Loucy (cell line): ENCODE measurements at regions not wholly inside any gene's neighbourhood (a gene's known extent, or its start where the extent isn't known, plus 50 kb on each side); places are given as distances from the start of the nearest gene placed in this dataset.
"Not testable (repeated sequence)": the region's sequence is repeated elsewhere in the genome, so short reads cannot be mapped to it uniquely, and the experiment has no call there.

Experiments
- H2AFZ ChIP-seq: fragments of 200-600 bp; sonication (generic); 2 replicates; pipeline ENCODE4 v1.6.0; 2016; ENCODE audit warnings: antibody characterized with exemption, mild to moderate bottlenecking, low read length, moderate library complexity
- H3F3A ChIP-seq: fragments of 200-600 bp; 2 replicates; pipeline ENCODE4 v1.6.0; 2016; ENCODE audit warnings: antibody characterized with exemption, low read depth, mild to moderate bottlenecking
- H3K27me3 ChIP-seq: fragments of 200-600 bp; sonication (generic); 2 replicates; pipeline ENCODE4 v1.6.1; 2014; ENCODE audit warnings: low read length, mild to moderate bottlenecking; ENCODE audit not compliant: insufficient read depth, poor library complexity, severe bottlenecking
- H3K36me3 ChIP-seq: fragments of 200-600 bp; sonication (generic); 2 replicates; pipeline ENCODE4 v1.6.1; 2016; ENCODE audit warnings: low read length; ENCODE audit not compliant: insufficient read depth
- H3K4me1 ChIP-seq: fragments of 200-600 bp; sonication (generic); 2 replicates; pipeline ENCODE4 v1.5.1; 2014; ENCODE audit warnings: low read length, mild to moderate bottlenecking; ENCODE audit not compliant: insufficient read depth, poor library complexity, severe bottlenecking
- H3K4me2 ChIP-seq: fragments of 200-600 bp; sonication (generic); 2 replicates; pipeline ENCODE4 v1.6.0; 2014; ENCODE audit warnings: antibody characterized with exemption, low read length, low read depth, mild to moderate bottlenecking; ENCODE audit not compliant: poor library complexity, severe bottlenecking
- H3K4me3 ChIP-seq: fragments of 200-600 bp; sonication (generic); 2 replicates; pipeline ENCODE4 v1.5.1; 2014; ENCODE audit warnings: low read length, mild to moderate bottlenecking, mixed read lengths; ENCODE audit not compliant: poor library complexity, severe bottlenecking
- H3K79me2 ChIP-seq: fragments of 200-600 bp; sonication (generic); 2 replicates; pipeline ENCODE4 v1.6.1; 2014; ENCODE audit warnings: low read length; ENCODE audit not compliant: insufficient read depth
- H3K9ac ChIP-seq: fragments of 200-600 bp; sonication (generic); 2 replicates; pipeline ENCODE4 v1.6.0; 2014; ENCODE audit warnings: mild to moderate bottlenecking, low read depth, low read length, moderate library complexity; ENCODE audit not compliant: poor library complexity, severe bottlenecking
- H3K9me2 ChIP-seq: fragments of 200-600 bp; sonication (generic); replicated peaks from 2 replicates; pipeline ENCODE4 v1.6.1; 2016; ENCODE audit warnings: low read depth, low read length, mixed read lengths
- H3K9me3 ChIP-seq: fragments of 200-600 bp; sonication (generic); 2 replicates; pipeline ENCODE4 v1.6.1; 2014; ENCODE audit warnings: mild to moderate bottlenecking, antibody characterized with exemption, low read length, low read depth; ENCODE audit not compliant: insufficient read depth
- H4K20me1 ChIP-seq: fragments of 200-600 bp; sonication (generic); 2 replicates; pipeline ENCODE4 v1.6.0; 2014; ENCODE audit warnings: antibody characterized with exemption, low read length, mild to moderate bottlenecking; ENCODE audit not compliant: insufficient read depth, poor library complexity, severe bottlenecking
- EZH2phosphoT487 ChIP-seq: fragments of 200-600 bp; IDR thresholded peaks from 2 replicates; pipeline ENCODE4 v1.6.1; 2018; ENCODE audit warnings: antibody characterized with exemption, mild to moderate bottlenecking, moderate library complexity, borderline replicate concordance
- TF ChIP-seq, protein P1 (sequence below): fragments of 200-600 bp; sonication (generic); conservative IDR thresholded peaks from 2 replicates; pipeline ENCODE4 v1.5.1; 2014; ENCODE audit warnings: mild to moderate bottlenecking, antibody characterized with exemption, low read length

DNA sequence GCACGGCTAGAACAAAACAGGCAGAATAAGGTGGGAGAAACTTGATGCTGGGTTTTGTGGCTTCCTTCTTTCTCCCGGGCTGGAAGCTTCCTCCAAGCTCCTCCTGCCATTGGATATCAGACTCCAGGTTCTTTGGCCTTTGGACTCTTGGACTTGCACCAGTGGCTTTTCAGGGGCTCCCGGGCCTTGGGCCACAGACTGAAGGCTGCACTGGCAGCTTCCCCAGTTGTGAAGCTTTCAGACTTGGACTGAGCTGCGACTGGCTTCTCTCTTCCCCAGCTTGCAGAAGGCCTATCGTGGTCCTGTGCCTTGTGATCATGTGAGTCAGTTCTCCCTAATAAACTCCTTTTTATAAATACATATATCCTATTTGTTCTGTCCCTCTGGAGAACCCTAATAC is 364.4 kb downstream of the DNAH5 start:
- Histone ChIP-seq H3K4me3 (no peak overlapping the region), H4K20me1 (no peaks in the 10 kb centered on the region), H3K9me3 (no peaks in the 10 kb centered on the region), H3K4me2 (no peak overlapping the region), H2AFZ (no peak overlapping the region), H3K36me3 (no peaks in the 10 kb centered on the region), H3K79me2 (no peaks in the 10 kb centered on the region), H3K9ac (no peak overlapping the region), H3K27me3 (no peaks in the 10 kb centered on the region), H3K9me2 (no peaks in the 10 kb centered on the region), H3K4me1 (no peaks in the 10 kb centered on the region), H3F3A (no peaks in the 10 kb centered on the region)
- TF ChIP-seq, protein P1, sequence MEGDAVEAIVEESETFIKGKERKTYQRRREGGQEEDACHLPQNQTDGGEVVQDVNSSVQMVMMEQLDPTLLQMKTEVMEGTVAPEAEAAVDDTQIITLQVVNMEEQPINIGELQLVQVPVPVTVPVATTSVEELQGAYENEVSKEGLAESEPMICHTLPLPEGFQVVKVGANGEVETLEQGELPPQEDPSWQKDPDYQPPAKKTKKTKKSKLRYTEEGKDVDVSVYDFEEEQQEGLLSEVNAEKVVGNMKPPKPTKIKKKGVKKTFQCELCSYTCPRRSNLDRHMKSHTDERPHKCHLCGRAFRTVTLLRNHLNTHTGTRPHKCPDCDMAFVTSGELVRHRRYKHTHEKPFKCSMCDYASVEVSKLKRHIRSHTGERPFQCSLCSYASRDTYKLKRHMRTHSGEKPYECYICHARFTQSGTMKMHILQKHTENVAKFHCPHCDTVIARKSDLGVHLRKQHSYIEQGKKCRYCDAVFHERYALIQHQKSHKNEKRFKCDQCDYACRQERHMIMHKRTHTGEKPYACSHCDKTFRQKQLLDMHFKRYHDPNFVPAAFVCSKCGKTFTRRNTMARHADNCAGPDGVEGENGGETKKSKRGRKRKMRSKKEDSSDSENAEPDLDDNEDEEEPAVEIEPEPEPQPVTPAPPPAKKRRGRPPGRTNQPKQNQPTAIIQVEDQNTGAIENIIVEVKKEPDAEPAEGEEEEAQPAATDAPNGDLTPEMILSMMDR = no peak
- no peak for TF ChIP-seq EZH2phosphoT487

DNA sequence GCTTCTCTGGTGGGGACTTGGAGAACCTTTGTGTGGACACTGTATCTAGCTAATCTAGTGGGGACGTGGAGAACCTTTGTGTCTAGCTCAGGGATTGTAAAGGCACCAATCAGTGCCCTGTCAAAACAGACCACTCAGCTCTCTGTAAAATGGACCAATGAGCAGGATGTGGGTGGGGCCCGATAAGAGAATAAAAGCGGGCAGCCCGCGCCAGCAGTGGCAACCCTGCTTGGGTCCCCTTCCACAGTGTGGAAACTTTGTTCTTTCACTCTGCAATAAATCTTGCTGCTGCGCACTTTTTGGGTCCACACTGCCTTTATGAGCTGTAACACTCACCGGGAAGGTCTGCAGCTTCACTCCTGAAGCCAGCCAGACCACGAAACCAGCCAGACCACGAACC is 365.4 kb downstream of the DNAH5 start:
- H3K9me3 ChIP-seq, H2AFZ ChIP-seq, H3K9me2 ChIP-seq, H3K79me2 ChIP-seq, H3K4me1 ChIP-seq, H3F3A ChIP-seq, H3K27me3 ChIP-seq, H3K36me3 ChIP-seq, H3K9ac ChIP-seq, H3K4me2 ChIP-seq, H4K20me1 ChIP-seq, H3K4me3 ChIP-seq: not testable (repeated sequence)

DNA sequence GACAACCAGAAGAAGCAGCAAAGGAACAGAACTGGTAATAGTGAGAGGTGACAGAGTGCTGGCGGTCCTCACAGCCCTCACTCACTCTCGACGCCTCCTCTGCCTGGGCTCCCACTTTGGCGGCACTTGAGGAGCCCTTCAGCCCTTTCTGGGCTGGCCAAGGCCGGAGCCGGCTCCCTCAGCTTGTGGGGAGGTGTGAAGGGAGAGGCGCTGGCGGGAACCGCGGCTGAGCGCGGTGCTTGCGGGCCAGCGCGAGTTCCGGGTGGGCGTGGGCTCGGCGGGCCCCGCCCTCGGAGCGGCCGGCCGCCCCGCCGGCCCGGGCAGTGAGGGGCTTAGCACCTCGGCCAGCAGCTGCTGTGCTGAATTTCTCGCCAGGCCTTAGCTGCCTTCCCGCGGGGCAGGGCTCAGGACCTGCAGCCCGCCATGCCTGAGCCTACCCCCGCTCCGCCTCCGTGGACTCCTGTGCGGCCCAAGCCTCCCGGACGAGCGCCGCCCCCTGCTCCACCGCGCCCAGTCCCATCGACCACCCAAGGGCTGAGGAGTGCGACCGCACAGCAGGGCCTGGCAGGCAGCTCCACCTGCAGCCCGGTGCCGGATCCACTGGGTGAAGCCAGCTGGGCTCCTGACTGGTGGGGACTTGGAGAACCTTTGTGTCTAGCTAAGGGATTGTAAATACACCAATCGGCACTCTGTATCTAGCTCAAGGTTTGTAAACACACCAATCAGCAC is 366.0 kb downstream of the DNAH5 start:
- H3F3A ChIP-seq, H3K9me2 ChIP-seq, H3K36me3 ChIP-seq, H3K4me2 ChIP-seq, H3K4me3 ChIP-seq, H2AFZ ChIP-seq, H3K79me2 ChIP-seq, H3K27me3 ChIP-seq, H3K4me1 ChIP-seq, H4K20me1 ChIP-seq, H3K9ac ChIP-seq, H3K9me3 ChIP-seq: not testable (repeated sequence)

DNA sequence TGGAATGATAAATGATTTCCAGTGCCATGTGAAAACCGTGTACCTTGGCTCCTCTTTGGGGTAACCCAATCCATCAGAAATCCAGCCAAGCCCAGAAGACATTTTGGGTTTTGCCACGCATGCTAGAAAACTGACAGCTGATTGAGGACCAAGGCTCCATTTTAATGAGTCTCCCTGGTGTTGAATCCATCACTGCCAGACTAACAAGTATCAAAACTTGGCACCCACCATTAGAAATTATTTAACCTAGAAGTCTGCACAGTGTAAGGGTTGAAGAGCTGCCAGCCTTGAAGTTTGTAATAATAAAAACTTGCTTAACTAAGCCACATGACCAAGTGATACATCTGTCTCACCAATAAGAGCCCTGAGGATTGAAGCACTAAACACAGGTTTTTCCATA is 369.9 kb downstream of the DNAH5 start:
- no peaks in the 10 kb centered on the region for H3K9me2 ChIP-seq
- no peaks in the 10 kb centered on the region for H3K79me2 ChIP-seq
- H3K27me3 ChIP-seq = no peaks in the 10 kb centered on the region
- H2AFZ ChIP-seq = no peak overlapping the region
- no peaks in the 10 kb centered on the region for H3K4me1 ChIP-seq
- H3K4me2 ChIP-seq = no peak overlapping the region
- no peaks in the 10 kb centered on the region for H3K36me3 ChIP-seq
- no peaks in the 10 kb centered on the region for H3K9me3 ChIP-seq
- no peak overlapping the region for H3K4me3 ChIP-seq
- no peak for TF ChIP-seq EZH2phosphoT487
- TF ChIP-seq, protein P1 = no peak
- no peaks in the 10 kb centered on the region for H3F3A ChIP-seq
- H3K9ac ChIP-seq = no peak overlapping the region
- no peaks in the 10 kb centered on the region for H4K20me1 ChIP-seq
